Fibroblast of villous mesenchyme (primary cell): ENCODE measurements at regions not wholly inside any gene's neighbourhood (a gene's known extent, or its start where the extent isn't known, plus 50 kb on each side); places are given as distances from the start of the nearest gene placed in this dataset.

Source experiments
- DNase-seq: peaks from one replicate; pipeline ENCODE4 v3.0.0-alpha.2; 2010; ENCODE audit warnings: low read depth
- H3K4me3 ChIP-seq: 2 replicates; pipeline ENCODE4 v1.5.1; 2011; ENCODE audit warnings: low read depth, mild to moderate bottlenecking, low read length
- CTCF ChIP-seq: IDR thresholded peaks from 2 replicates; pipeline ENCODE4 v1.5.1; 2012; ENCODE audit warnings: low read depth, mild to moderate bottlenecking, low read length; ENCODE audit not compliant: insufficient read depth

- TF ChIP-seq CTCF = no peak
- no peak for DNase-seq
- no peak overlapping the region for H3K4me3 ChIP-seq
Measured at GRCh38 chr2:204454672-204455380, 90.4 kb upstream of the PARD3B start.

- H3K4me3 ChIP-seq = no peak overlapping the region
- TF ChIP-seq CTCF = no peak
Measured at GRCh38 chr2:204468746-204469429, 76.4 kb upstream of the PARD3B start.

GRCh38 chr2:204470178-204470620 is 75.1 kb upstream of the PARD3B start:
- no peak for TF ChIP-seq CTCF
- DNase-seq = peak; percentile 26

More at GRCh38 chr2:204468746-204469429, 76.4 kb upstream of the PARD3B start:
- DNase-seq = peak; percentile 77

DNA sequence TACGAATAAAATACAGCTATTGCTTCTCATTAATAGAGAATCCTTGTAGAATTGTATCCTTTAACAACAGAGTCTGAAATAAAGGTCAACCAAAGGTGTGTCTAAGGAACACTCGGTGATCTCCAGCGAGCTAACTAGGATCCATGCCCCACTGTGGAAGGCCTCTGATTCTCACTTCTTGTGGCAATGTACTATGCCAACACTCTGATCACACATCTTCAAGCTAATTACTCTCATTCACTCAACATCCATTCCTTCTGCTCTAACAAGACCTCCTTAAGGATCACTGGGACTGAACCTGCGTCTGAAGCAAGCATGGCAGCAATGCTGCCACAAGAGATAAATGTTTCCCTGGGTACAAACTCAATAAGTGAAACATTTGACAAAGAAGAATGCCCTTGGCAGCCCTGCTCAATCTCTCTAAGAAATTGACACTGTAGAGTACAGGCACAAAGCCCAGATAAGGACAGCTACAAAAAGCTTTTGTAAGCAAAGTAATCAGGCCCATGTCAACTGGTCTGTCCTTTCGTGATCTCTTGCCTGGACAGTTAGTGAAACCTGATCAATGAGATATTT is 74.6 kb upstream of the PARD3B start:
- no peak for DNase-seq
- no peak overlapping the region for H3K4me3 ChIP-seq
- TF ChIP-seq CTCF = no peak

More at GRCh38 chr2:204470178-204470620, 75.1 kb upstream of the PARD3B start:
- no peak overlapping the region for H3K4me3 ChIP-seq

- DNase-seq = peak; percentile 48
- TF ChIP-seq CTCF = no peak
- H3K4me3 ChIP-seq = no peak overlapping the region
Measured at GRCh38 chr2:204472375-204472774, 72.9 kb upstream of the PARD3B start.

GRCh38 chr2:204473224-204473623 is 72.1 kb upstream of the PARD3B start:
- peak; percentile 65 for DNase-seq
- H3K4me3 ChIP-seq = no peak overlapping the region
- TF ChIP-seq CTCF = no peak
